ENCODE measurements at regions not wholly inside any gene's neighbourhood (a gene's known extent, or its start where the extent isn't known, plus 50 kb on each side); places are given as distances from the start of the nearest gene placed in this dataset.

GRCh38 chr16:63230421-63231040, 1194.3 kb upstream of the CDH8 start:
- no peak for TF ChIP-seq CTCF (IDR thresholded peaks at IDR 0.05; ENCODE audit: insufficient read depth, low read length, severe bottlenecking)
- DNase-seq (ENCODE audit: low read depth) (no peak), FAIRE-seq (no peak)
- Histone ChIP-seq H3K27me3 (ENCODE audit: control insufficient read depth, insufficient read depth, low read length) (no peaks in the 10 kb centered on the region), H3K4me3 (ENCODE audit: low read depth, low read length) (no peak overlapping the region), H3K36me3 (ENCODE audit: control insufficient read depth, insufficient read depth, low read length) (no peaks in the 10 kb centered on the region)

GRCh38 chr16:63228259-63228658, 1192.0 kb upstream of the CDH8 start:
- no peak for TF ChIP-seq CTCF (IDR thresholded peaks at IDR 0.05; ENCODE audit: insufficient read depth, low read length, severe bottlenecking)
- H3K36me3 ChIP-seq (ENCODE audit: control insufficient read depth, insufficient read depth, low read length), result no peaks in the 10 kb centered on the region
- H3K4me3 ChIP-seq (ENCODE audit: low read depth, low read length), result no peak overlapping the region
- no peaks in the 10 kb centered on the region for H3K27me3 ChIP-seq (ENCODE audit: control insufficient read depth, insufficient read depth, low read length)
- DNase-seq (ENCODE audit: low read depth), result no peak
- no peak for FAIRE-seq

GRCh38 chr16:63223851-63224250, 1187.6 kb upstream of the CDH8 start:
- no peak for FAIRE-seq

GRCh38 chr16:63216696-63217423, 1180.6 kb upstream of the CDH8 start:
- H3K36me3 ChIP-seq (ENCODE audit: control insufficient read depth, insufficient read depth, low read length), result no peaks in the 10 kb centered on the region
- no peak for TF ChIP-seq CTCF (IDR thresholded peaks at IDR 0.05; ENCODE audit: insufficient read depth, low read length, severe bottlenecking)
- H3K4me3 ChIP-seq (ENCODE audit: low read depth, low read length), result no peak overlapping the region
- DNase-seq (ENCODE audit: low read depth), result no peak
- H3K27me3 ChIP-seq (ENCODE audit: control insufficient read depth, insufficient read depth, low read length), result no peaks in the 10 kb centered on the region
- no peak for FAIRE-seq

More at GRCh38 chr16:63223851-63224250, 1187.6 kb upstream of the CDH8 start:
- Histone ChIP-seq H3K4me3 (ENCODE audit: low read depth, low read length) (no peak overlapping the region), H3K27me3 (ENCODE audit: control insufficient read depth, insufficient read depth, low read length) (no peaks in the 10 kb centered on the region), H3K36me3 (ENCODE audit: control insufficient read depth, insufficient read depth, low read length) (no peaks in the 10 kb centered on the region)
- DNase-seq (ENCODE audit: low read depth), result no peak
- TF ChIP-seq CTCF (IDR thresholded peaks at IDR 0.05; ENCODE audit: insufficient read depth, low read length, severe bottlenecking), result no peak

- DNase-seq (ENCODE audit: low read depth) (no peak), FAIRE-seq (no peak)
- no peaks in the 10 kb centered on the region for H3K27me3 ChIP-seq (ENCODE audit: control insufficient read depth, insufficient read depth, low read length)
- H3K4me3 ChIP-seq (ENCODE audit: low read depth, low read length), result no peak overlapping the region
- no peaks in the 10 kb centered on the region for H3K36me3 ChIP-seq (ENCODE audit: control insufficient read depth, insufficient read depth, low read length)
- no peak for TF ChIP-seq CTCF (IDR thresholded peaks at IDR 0.05; ENCODE audit: insufficient read depth, low read length, severe bottlenecking)
Observed at GRCh38 chr16:63201851-63202250, 1165.6 kb upstream of the CDH8 start.

All from bronchial epithelial cell (primary cell).